K562 (cell line): ENCODE measurements at regions not wholly inside any gene's neighbourhood (a gene's known extent, or its start where the extent isn't known, plus 50 kb on each side); places are given as distances from the start of the nearest gene placed in this dataset.

Experiments used
- ATAC-seq: fragments of 200-7000 bp; cut with Tn5 transposase; 3 replicates; pipeline ENCODE4 v1.9.1; 2020; ENCODE audit warnings: moderate library complexity
- BruUV-seq: library from RNA; stranded (reverse); fragments of 400-500 nt; replicated peaks from 2 replicates; lab custom pipeline; 2021; lab: Mats Ljungman, UMichigan
- CTCF ChIA-PET: fragments of 300-600 bp; formaldehyde crosslinking; extraction: SDS; loops from one replicate; lab custom pipeline; 2021; ENCODE audit warnings: low intra/inter-chr PET ratio; lab: Yijun Ruan, JAX
- POLR2A ChIA-PET: fragments of 300-600, 350-650 bp; sonication (Branson Sonifier 250); formaldehyde crosslinking; extraction: SDS; loops from one replicate; lab custom pipeline; 2021; ENCODE audit warnings: antibody characterized with exemption, inconsistent platforms; lab: Yijun Ruan, JAX
- DNase-seq, 4 experiments: peaks; one replicate each; pipeline versions ENCODE4 v3.0.0 to v3.0.0-alpha.2; 2011 to 2018; ENCODE audit warnings: low spot score in 3 of 4, mixed read lengths in 3 of 4; ENCODE audit errors: extremely low read depth in 1 of 4
- FAIRE-seq: peaks from 2 replicates; lab custom pipeline; 2011; peaks lifted over from hg19 to GRCh38; lab: Jason Lieb, UNC
- H2AFZ ChIP-seq: 2 replicates; pipeline ENCODE4 v1.6.0; 2011; ENCODE audit warnings: low read depth, low read length, control low read depth, inconsistent platforms
- H3K27ac ChIP-seq: fragments of 200-600 bp; 3 replicates; pipeline ENCODE4 v1.8.0; 2011; ENCODE audit warnings: low read depth, mild to moderate bottlenecking, control low read depth, inconsistent platforms, low read length, moderate library complexity, mixed read lengths; ENCODE audit errors: extremely low read depth
- H3K27me3 ChIP-seq, 2 experiments: fragments of 300-600 bp in 1 of 2; 2 replicates in 1 of 2; 3 replicates in 1 of 2; pipeline versions ENCODE4 v1.6.0 to v1.8.0; 2011; ENCODE audit warnings: inconsistent platforms in 2 of 2, low read length in 2 of 2, mild to moderate bottlenecking in 1 of 2, mixed read lengths in 1 of 2, moderate library complexity in 1 of 2; ENCODE audit not compliant: control insufficient read depth in 2 of 2, insufficient read depth in 2 of 2
- H3K36me3 ChIP-seq: fragments of 300-600 bp; 3 replicates; pipeline ENCODE4 v1.8.0; 2011; ENCODE audit warnings: mild to moderate bottlenecking, low read length, inconsistent platforms; ENCODE audit not compliant: control insufficient read depth, insufficient read depth
- H3K4me1 ChIP-seq, 2 experiments: fragments of 200-600 bp in 1 of 2; replicated peaks in 1 of 2; 2 replicates in 1 of 2; 3 replicates in 1 of 2; pipeline versions ENCODE4 v1.5.1 to v1.8.0; 2011; ENCODE audit warnings: inconsistent platforms in 2 of 2, low read length in 2 of 2, mild to moderate bottlenecking in 1 of 2, mixed read lengths in 1 of 2, moderate library complexity in 1 of 2; ENCODE audit not compliant: control insufficient read depth in 2 of 2, insufficient read depth in 2 of 2
- H3K4me2 ChIP-seq: 2 replicates; pipeline ENCODE4 v1.6.1; 2011; ENCODE audit warnings: low read length, control low read depth, inconsistent platforms, mixed read lengths; ENCODE audit not compliant: insufficient read depth
- H3K4me3 ChIP-seq: fragments of 200-600 bp; sonication (generic), shearing (Covaris generic); 2 replicates; pipeline ENCODE4 v1.5.1; 2016; ENCODE audit warnings: control low read depth, inconsistent platforms
- H3K79me2 ChIP-seq: fragments of 200-600 bp; 3 replicates; pipeline ENCODE4 v1.8.0; 2011; ENCODE audit warnings: low read length, inconsistent platforms; ENCODE audit not compliant: control insufficient read depth, insufficient read depth
- H3K9ac ChIP-seq, 2 experiments: 2 replicates each; pipeline versions ENCODE4 v1.6.0 to v1.6.1; 2011; ENCODE audit warnings: low read depth in 2 of 2, low read length in 2 of 2, control low read depth in 1 of 2, inconsistent platforms in 1 of 2, mild to moderate bottlenecking in 1 of 2, mixed read lengths in 1 of 2; ENCODE audit not compliant: insufficient read depth in 1 of 2
- H3K9me1 ChIP-seq: one replicate; pipeline ENCODE4 v1.6.0; 2011; ENCODE audit warnings: inconsistent platforms, mild to moderate bottlenecking, low read length, moderate library complexity; ENCODE audit not compliant: control insufficient read depth, insufficient read depth
- H3K9me3 ChIP-seq: replicated peaks from 2 replicates; pipeline ENCODE4 v1.5.1; 2011; ENCODE audit warnings: low read depth, low read length, inconsistent platforms; ENCODE audit not compliant: control insufficient read depth, insufficient read depth
- H4K20me1 ChIP-seq: replicated peaks from 2 replicates; pipeline ENCODE4 v1.6.1; 2011; ENCODE audit warnings: low read length, inconsistent platforms, mixed read lengths; ENCODE audit not compliant: control insufficient read depth, insufficient read depth
- MYBL2 ChIP-seq, 2 experiments: fragments of 450-650 bp in 1 of 2; sonication (generic) in 1 of 2; formaldehyde crosslinking in 1 of 2; IDR thresholded peaks; 2 replicates each; pipeline versions ENCODE4 v1.6.1 to v1.8.1; 2017 to 2022; ENCODE audit warnings: borderline replicate concordance in 1 of 2, inconsistent platforms in 1 of 2, low read depth in 1 of 2, mild to moderate bottlenecking in 1 of 2, missing genetic modification reagents in 1 of 2, moderate library complexity in 1 of 2
- NCOA1 ChIP-seq: fragments of 450-650 bp; IDR thresholded peaks from 2 replicates; pipeline ENCODE4 v1.6.1; 2016; ENCODE audit warnings: low read depth
- NFATC3 ChIP-seq: fragments of 450-650 bp; IDR thresholded peaks from 2 replicates; pipeline ENCODE4 v1.6.1; 2017; ENCODE audit warnings: mild to moderate bottlenecking
- TOE1 ChIP-seq, 2 experiments: fragments of 450-650 bp in 1 of 2; sonication (generic) in 1 of 2; formaldehyde crosslinking in 1 of 2; IDR thresholded peaks; 2 replicates each; pipeline versions ENCODE4 v1.7.1 to v1.8.0; 2016 to 2022; ENCODE audit warnings: borderline replicate concordance in 2 of 2, mild to moderate bottlenecking in 2 of 2, antibody characterized with exemption in 1 of 2, inconsistent platforms in 1 of 2, low read depth in 1 of 2, missing genetic modification reagents in 1 of 2, moderate library complexity in 1 of 2
- ZNF282 ChIP-seq: sonication (generic); formaldehyde crosslinking; IDR thresholded peaks from 2 replicates; pipeline ENCODE4 v1.8.1; 2023; ENCODE audit warnings: missing genetic modification reagents
- ZNF384 ChIP-seq: IDR thresholded peaks from 2 replicates; pipeline ENCODE4 v1.6.1; 2012; ENCODE audit warnings: low read depth, low read length, improper control_type of control experiment
- WGBS: fragments of 100-300 bp; shearing (Covaris generic); methylation state at CpG from one replicate; pipeline ENCODE4 v1.1.6; 2016; ENCODE audit warnings: low coverage, mixed read lengths; ENCODE audit not compliant: insufficient coverage; ENCODE audit errors: missing lambda C conversion rate; 5-methylcytosine and 5-hydroxymethylcytosine counted together
- in situ Hi-C: fragments of 300-500 bp; cut with MboI; formaldehyde crosslinking; loops from 4 replicates; pipeline ENCODE4 v1.15.0; 2018; ENCODE audit warnings: inconsistent platforms, mixed read lengths
- intact Hi-C: fragments of 100-400 bp; cut with micrococcal nuclease; formaldehyde crosslinking; loops from 2 replicates; pipeline ENCODE4 v1.14.2; 2022
- TF ChIP-seq, protein P1 (sequence below): fragments of 450-650 bp; formaldehyde crosslinking; conservative IDR thresholded peaks from 2 replicates; pipeline ENCODE4 v1.4.0; 2022; ENCODE audit warnings: mild to moderate bottlenecking, missing genetic modification characterization
- TF ChIP-seq, protein P2 (sequence below), 2 experiments: IDR thresholded peaks; 2 replicates each; pipeline ENCODE4 v1.6.1; 2012; ENCODE audit warnings: improper control_type of control experiment in 2 of 2, low read depth in 2 of 2, low read length in 2 of 2, borderline replicate concordance in 1 of 2
- TF ChIP-seq, protein P3 (sequence below): fragments of 250-450 bp; sonication (Bioruptor Pico); IDR thresholded peaks from 2 replicates; pipeline ENCODE4 v1.8.0; 2021; ENCODE audit warnings: borderline replicate concordance, mild to moderate bottlenecking, moderate library complexity; ENCODE audit not compliant: poor library complexity, severe bottlenecking
- TF ChIP-seq, protein P4 (sequence below): sonication (generic); formaldehyde crosslinking; IDR thresholded peaks from 2 replicates; pipeline ENCODE4 v1.8.0; 2022; ENCODE audit warnings: mild to moderate bottlenecking, missing genetic modification reagents

DNA sequence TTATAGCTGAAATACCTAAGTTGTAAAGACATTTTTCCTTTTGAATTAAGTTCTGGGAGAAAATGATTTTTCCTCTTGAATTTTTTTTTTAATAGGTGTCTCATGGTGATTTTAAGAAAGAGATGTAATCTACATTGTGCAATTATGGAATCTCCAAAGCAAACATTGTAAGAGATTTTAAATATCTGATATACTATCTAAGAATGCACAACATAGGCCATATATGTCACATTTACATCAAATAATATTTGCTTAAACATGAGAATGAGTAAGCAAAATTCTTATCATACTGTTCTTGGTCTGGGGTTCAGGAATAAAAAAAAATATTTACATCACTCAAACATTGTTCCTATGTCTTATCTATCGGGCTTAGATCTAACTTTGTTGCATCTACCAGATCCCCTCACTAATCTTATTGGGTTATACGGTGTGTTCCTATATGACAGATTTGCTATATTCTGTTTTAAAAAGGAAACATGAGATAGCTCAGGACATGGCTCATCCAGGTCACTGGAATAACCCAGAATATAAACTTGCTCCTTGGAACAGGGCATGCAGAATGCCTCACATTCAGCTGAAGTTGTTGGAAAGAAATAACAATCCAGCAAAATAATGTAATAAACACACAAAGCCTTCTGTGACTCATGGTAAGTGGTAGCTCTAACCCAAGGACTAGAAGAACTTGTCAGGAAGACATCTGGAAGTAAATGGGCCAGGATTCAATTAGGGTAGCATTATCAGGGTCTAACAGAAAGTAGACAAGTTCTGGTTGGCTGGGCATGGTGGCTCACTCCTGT lies 794.7 kb downstream of the IPMK start:
- Histone ChIP-seq H3K4me1 (no peaks in the 10 kb centered on the region), H2AFZ (no peak overlapping the region), H3K36me3 (no peaks in the 10 kb centered on the region), H3K27me3 (no peaks in the 10 kb centered on the region), H3K79me2 (no peaks in the 10 kb centered on the region), H4K20me1 (no peaks in the 10 kb centered on the region), H3K9me3 (no peaks in the 10 kb centered on the region), H3K27ac (no peak overlapping the region), H3K4me2 (no peak overlapping the region), H3K9ac (no peak overlapping the region), H3K4me3 (no peak overlapping the region), H3K9me1 (no peaks in the 10 kb centered on the region)
- intact Hi-C loops (no loop called here), in situ Hi-C loops (no loop called here)
- BruUV-seq, result no TSS peak
- TF ChIP-seq NFATC3 (no peak), MYBL2 (IDR thresholded peaks at IDR 0.05; ENCODE audit: low read depth) (no peak), MYBL2 (CRISPR knock-in tag; IDR thresholded peaks at IDR 0.05; ENCODE audit: borderline replicate concordance) (no peak), TOE1 (IDR thresholded peaks at IDR 0.05; ENCODE audit: borderline replicate concordance) (no peak), TOE1 (CRISPR knock-in tag; IDR thresholded peaks at IDR 0.05; ENCODE audit: borderline replicate concordance, low read depth) (no peak), ZNF384 (no peak), ZNF282 (CRISPR knock-in tag) (no peak), NCOA1 (no peak)
- TF ChIP-seq, protein P1, sequence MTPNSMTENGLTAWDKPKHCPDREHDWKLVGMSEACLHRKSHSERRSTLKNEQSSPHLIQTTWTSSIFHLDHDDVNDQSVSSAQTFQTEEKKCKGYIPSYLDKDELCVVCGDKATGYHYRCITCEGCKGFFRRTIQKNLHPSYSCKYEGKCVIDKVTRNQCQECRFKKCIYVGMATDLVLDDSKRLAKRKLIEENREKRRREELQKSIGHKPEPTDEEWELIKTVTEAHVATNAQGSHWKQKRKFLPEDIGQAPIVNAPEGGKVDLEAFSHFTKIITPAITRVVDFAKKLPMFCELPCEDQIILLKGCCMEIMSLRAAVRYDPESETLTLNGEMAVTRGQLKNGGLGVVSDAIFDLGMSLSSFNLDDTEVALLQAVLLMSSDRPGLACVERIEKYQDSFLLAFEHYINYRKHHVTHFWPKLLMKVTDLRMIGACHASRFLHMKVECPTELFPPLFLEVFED (CRISPR knock-in tag), result no peak
- TF ChIP-seq, protein P2, sequence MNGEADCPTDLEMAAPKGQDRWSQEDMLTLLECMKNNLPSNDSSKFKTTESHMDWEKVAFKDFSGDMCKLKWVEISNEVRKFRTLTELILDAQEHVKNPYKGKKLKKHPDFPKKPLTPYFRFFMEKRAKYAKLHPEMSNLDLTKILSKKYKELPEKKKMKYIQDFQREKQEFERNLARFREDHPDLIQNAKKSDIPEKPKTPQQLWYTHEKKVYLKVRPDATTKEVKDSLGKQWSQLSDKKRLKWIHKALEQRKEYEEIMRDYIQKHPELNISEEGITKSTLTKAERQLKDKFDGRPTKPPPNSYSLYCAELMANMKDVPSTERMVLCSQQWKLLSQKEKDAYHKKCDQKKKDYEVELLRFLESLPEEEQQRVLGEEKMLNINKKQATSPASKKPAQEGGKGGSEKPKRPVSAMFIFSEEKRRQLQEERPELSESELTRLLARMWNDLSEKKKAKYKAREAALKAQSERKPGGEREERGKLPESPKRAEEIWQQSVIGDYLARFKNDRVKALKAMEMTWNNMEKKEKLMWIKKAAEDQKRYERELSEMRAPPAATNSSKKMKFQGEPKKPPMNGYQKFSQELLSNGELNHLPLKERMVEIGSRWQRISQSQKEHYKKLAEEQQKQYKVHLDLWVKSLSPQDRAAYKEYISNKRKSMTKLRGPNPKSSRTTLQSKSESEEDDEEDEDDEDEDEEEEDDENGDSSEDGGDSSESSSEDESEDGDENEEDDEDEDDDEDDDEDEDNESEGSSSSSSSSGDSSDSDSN (IDR thresholded peaks at IDR 0.05; ENCODE audit: borderline replicate concordance in 1 of 2, low read depth in 2 of 2, low read length in 2 of 2), result no peak
- TF ChIP-seq, protein P3, sequence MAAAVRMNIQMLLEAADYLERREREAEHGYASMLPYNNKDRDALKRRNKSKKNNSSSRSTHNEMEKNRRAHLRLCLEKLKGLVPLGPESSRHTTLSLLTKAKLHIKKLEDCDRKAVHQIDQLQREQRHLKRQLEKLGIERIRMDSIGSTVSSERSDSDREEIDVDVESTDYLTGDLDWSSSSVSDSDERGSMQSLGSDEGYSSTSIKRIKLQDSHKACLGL (CRISPR knock-in tag), result no peak
- TF ChIP-seq, protein P4, sequence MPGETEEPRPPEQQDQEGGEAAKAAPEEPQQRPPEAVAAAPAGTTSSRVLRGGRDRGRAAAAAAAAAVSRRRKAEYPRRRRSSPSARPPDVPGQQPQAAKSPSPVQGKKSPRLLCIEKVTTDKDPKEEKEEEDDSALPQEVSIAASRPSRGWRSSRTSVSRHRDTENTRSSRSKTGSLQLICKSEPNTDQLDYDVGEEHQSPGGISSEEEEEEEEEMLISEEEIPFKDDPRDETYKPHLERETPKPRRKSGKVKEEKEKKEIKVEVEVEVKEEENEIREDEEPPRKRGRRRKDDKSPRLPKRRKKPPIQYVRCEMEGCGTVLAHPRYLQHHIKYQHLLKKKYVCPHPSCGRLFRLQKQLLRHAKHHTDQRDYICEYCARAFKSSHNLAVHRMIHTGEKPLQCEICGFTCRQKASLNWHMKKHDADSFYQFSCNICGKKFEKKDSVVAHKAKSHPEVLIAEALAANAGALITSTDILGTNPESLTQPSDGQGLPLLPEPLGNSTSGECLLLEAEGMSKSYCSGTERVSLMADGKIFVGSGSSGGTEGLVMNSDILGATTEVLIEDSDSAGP (CRISPR knock-in tag), result no peak
- ATAC-seq (no peak), FAIRE-seq (no peak), DNase-seq (no peak)
- POLR2A ChIA-PET, result no interaction called here
- whole genome bisulfite sequencing, result 9% methylated on average over 2 of the region's 2 CpGs
- CTCF ChIA-PET, result no interaction called here
